Endothelial cell (in vitro differentiated cells): ENCODE measurements at regions not wholly inside any gene's neighbourhood (a gene's known extent, or its start where the extent isn't known, plus 50 kb on each side); places are given as distances from the start of the nearest gene placed in this dataset.

Experiments used
- DNase-seq: peaks from one replicate; pipeline ENCODE4 v3.0.0; 2021; ENCODE audit warnings: low spot score
- H3K27ac Mint-ChIP-seq: one replicate; pipeline ENCODE4 v1.8.0; 2021; ENCODE audit warnings: mixed read lengths, inconsistent platforms; ENCODE audit not compliant: unreplicated experiment
- H3K27me3 Mint-ChIP-seq: one replicate; pipeline ENCODE4 v1.8.0; 2021; ENCODE audit warnings: mild to moderate bottlenecking, moderate library complexity, mixed read lengths, inconsistent platforms; ENCODE audit not compliant: unreplicated experiment
- H3K36me3 Mint-ChIP-seq: one replicate; pipeline ENCODE4 v1.8.0; 2021; ENCODE audit warnings: mild to moderate bottlenecking, low read depth, mixed read lengths, inconsistent platforms; ENCODE audit not compliant: unreplicated experiment
- H3K4me1 Mint-ChIP-seq: one replicate; pipeline ENCODE4 v1.8.0; 2021; ENCODE audit warnings: mild to moderate bottlenecking, mixed read lengths, inconsistent platforms; ENCODE audit not compliant: unreplicated experiment
- H3K4me3 Mint-ChIP-seq: one replicate; pipeline ENCODE4 v1.8.0; 2021; ENCODE audit warnings: mild to moderate bottlenecking, mixed read lengths, inconsistent platforms; ENCODE audit not compliant: unreplicated experiment
- H3K9me3 Mint-ChIP-seq: one replicate; pipeline ENCODE4 v1.8.0; 2021; ENCODE audit warnings: mixed read lengths, inconsistent platforms; ENCODE audit not compliant: unreplicated experiment
- TF ChIP-seq, protein P1 (sequence below): fragments of 200-600 bp; sonication (generic); IDR thresholded peaks from one replicate; pipeline ENCODE4 v1.5.0; 2021; ENCODE audit warnings: antibody characterized with exemption; ENCODE audit not compliant: unreplicated experiment

- TF ChIP-seq, protein P1, sequence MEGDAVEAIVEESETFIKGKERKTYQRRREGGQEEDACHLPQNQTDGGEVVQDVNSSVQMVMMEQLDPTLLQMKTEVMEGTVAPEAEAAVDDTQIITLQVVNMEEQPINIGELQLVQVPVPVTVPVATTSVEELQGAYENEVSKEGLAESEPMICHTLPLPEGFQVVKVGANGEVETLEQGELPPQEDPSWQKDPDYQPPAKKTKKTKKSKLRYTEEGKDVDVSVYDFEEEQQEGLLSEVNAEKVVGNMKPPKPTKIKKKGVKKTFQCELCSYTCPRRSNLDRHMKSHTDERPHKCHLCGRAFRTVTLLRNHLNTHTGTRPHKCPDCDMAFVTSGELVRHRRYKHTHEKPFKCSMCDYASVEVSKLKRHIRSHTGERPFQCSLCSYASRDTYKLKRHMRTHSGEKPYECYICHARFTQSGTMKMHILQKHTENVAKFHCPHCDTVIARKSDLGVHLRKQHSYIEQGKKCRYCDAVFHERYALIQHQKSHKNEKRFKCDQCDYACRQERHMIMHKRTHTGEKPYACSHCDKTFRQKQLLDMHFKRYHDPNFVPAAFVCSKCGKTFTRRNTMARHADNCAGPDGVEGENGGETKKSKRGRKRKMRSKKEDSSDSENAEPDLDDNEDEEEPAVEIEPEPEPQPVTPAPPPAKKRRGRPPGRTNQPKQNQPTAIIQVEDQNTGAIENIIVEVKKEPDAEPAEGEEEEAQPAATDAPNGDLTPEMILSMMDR = no peak
- Mint-ChIP-seq H3K27me3 (no peaks in the 10 kb centered on the region), H3K4me1 (no peaks in the 10 kb centered on the region), H3K4me3 (no peak overlapping the region), H3K27ac (no peak overlapping the region), H3K36me3 (no peaks in the 10 kb centered on the region), H3K9me3 (no peaks in the 10 kb centered on the region)
- no peak for DNase-seq
These were observed 373.2 kb upstream of the MMS22L start for GRCh38 chr6:97656236-97656635.

GRCh38 chr6:97656706-97657350, 373.8 kb upstream of the MMS22L start:
- Mint-ChIP-seq H3K27me3 (no peaks in the 10 kb centered on the region), H3K4me3 (no peak overlapping the region), H3K27ac (no peak overlapping the region), H3K9me3 (no peaks in the 10 kb centered on the region), H3K4me1 (no peaks in the 10 kb centered on the region), H3K36me3 (no peaks in the 10 kb centered on the region)
- no peak for DNase-seq
- TF ChIP-seq, protein P1 = no peak

- Mint-ChIP-seq H3K9me3 (no peaks in the 10 kb centered on the region), H3K36me3 (no peaks in the 10 kb centered on the region), H3K27me3 (no peaks in the 10 kb centered on the region), H3K4me1 (no peaks in the 10 kb centered on the region), H3K27ac (no peak overlapping the region), H3K4me3 (no peak overlapping the region)
- TF ChIP-seq, protein P1 = no peak
- no peak for DNase-seq
These were observed 375.1 kb upstream of the MMS22L start for GRCh38 chr6:97658090-97658489.

DNA sequence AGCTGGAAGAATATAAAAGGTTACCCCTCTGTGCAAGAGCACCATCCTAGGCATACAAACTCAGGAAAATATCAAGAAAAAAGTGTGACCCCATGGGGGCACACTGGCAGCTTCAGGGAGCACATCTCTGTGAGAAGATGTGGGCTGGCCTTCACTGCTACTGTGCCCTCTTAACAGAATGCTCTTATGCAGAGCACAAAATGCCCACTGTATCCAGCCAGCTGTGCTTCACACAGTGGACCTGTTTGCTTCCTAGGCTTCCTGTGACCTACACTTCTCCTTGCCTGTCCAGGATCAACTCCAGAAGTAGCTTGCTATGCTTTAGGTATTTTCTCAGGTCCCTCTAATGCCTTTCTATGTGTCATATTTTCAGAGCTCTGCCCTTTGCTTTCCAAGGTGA, 380.2 kb upstream of the MMS22L start:
- Mint-ChIP-seq H3K36me3 (no peaks in the 10 kb centered on the region), H3K9me3 (no peaks in the 10 kb centered on the region), H3K27me3 (no peaks in the 10 kb centered on the region), H3K27ac (no peak overlapping the region), H3K4me1 (no peaks in the 10 kb centered on the region), H3K4me3 (no peak overlapping the region)
- TF ChIP-seq, protein P1 = no peak
- DNase-seq = no peak

DNA sequence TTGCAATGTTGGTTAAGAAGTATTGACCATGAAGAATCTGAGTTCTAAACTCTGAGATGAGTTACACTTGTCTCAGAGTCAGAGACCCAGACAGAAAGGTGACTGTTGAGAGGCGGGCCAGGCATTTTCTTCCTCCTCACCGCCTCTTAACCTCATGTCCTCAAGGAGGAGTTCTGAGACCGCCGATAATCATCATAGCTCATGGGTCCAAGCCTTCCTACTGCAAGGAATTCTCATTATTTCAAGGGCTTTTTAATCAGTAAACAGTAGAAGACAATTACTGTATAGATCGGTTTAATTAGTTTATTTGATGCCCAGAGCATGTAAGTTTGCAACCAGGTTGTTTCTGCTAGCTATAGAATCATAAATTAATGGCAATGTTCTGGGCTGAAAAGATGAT, 382.4 kb upstream of the MMS22L start:
- Mint-ChIP-seq H3K4me1 (no peaks in the 10 kb centered on the region), H3K4me3 (no peak overlapping the region), H3K9me3 (no peaks in the 10 kb centered on the region), H3K27me3 (no peaks in the 10 kb centered on the region), H3K36me3 (no peaks in the 10 kb centered on the region), H3K27ac (no peak overlapping the region)
- TF ChIP-seq, protein P1 = no peak
- no peak for DNase-seq
